Breast epithelium (tissue), 4 donors: ENCODE measurements at regions not wholly inside any gene's neighbourhood (a gene's known extent, or its start where the extent isn't known, plus 50 kb on each side); places are given as distances from the start of the nearest gene placed in this dataset.

ENCODE experiments used
- DNase-seq, 2 donors: peaks; one replicate each; pipeline ENCODE4 v3.0.0-alpha.2; 2019; ENCODE audit warnings: low spot score in 2 of 2
- H3K27ac ChIP-seq, 2 donors: fragments of 200-600 bp; sonication (generic) in 1 of 2; one replicate each; pipeline ENCODE4 v1.5.1; 2016 to 2019; ENCODE audit warnings: mild to moderate bottlenecking in 1 of 2
- H3K27me3 ChIP-seq, 2 donors: fragments of 200-600 bp; sonication (generic) in 1 of 2; one replicate each; pipeline versions ENCODE4 v1.5.1 to v1.6.0; 2017 to 2019; ENCODE audit warnings: control low read depth in 1 of 2, mild to moderate bottlenecking in 1 of 2
- H3K36me3 ChIP-seq: fragments of 200-600 bp; one replicate; pipeline ENCODE4 v1.5.1; 2019
- H3K4me1 ChIP-seq, 2 donors: fragments of 200-600 bp; sonication (generic); one replicate each; pipeline ENCODE4 v1.5.1; 2016 to 2019; ENCODE audit warnings: control low read depth in 1 of 2
- H3K4me3 ChIP-seq, 3 donors: fragments of 200-600 bp; sonication (generic); 1 replicate in 2 of 3; 2 replicates in 1 of 3; pipeline ENCODE4 v1.5.1; 2016 to 2019; ENCODE audit warnings: mild to moderate bottlenecking in 3 of 3, moderate library complexity in 2 of 3
- H3K9me3 ChIP-seq, 2 donors: fragments of 200-600 bp; sonication (generic) in 1 of 2; one replicate each; pipeline ENCODE4 v1.5.1; 2016 to 2019; ENCODE audit warnings: control low read depth in 1 of 2
- POLR2A ChIP-seq: fragments of 450-650 bp; IDR thresholded peaks from one replicate; pipeline ENCODE4 v1.6.1; 2016; ENCODE audit warnings: antibody characterized with exemption, mild to moderate bottlenecking, moderate library complexity
- POLR2AphosphoS5 ChIP-seq, 3 donors: sonication (generic); formaldehyde crosslinking; IDR thresholded peaks; one replicate each; pipeline ENCODE4 v1.6.1; 2017; ENCODE audit warnings: antibody characterized with exemption in 3 of 3
- intact Hi-C: fragments of 100-400 bp; cut with DNase I; formaldehyde crosslinking; loops from one replicate; pipeline ENCODE4 v1.15.1; 2023; ENCODE audit warnings: low total_unique reads
- TF ChIP-seq, protein P1 (sequence below), 3 donors: fragments of 450-650 bp; IDR thresholded peaks; one replicate each; pipeline ENCODE4 v1.5.1; 2016 to 2017; ENCODE audit warnings: antibody characterized with exemption in 3 of 3, mild to moderate bottlenecking in 3 of 3, moderate library complexity in 3 of 3

GRCh38 chr15:66933932-66934867 is 131.2 kb upstream of the SMAD3 start:
- H3K4me3 ChIP-seq = no peak overlapping the region
- no peaks in the 10 kb centered on the region for H3K36me3 ChIP-seq
- no peak for DNase-seq
- intact Hi-C loops = no loop called here
- no peaks in the 10 kb centered on the region for H3K9me3 ChIP-seq
- H3K27ac ChIP-seq = no peak overlapping the region
- H3K27me3 ChIP-seq = no peaks in the 10 kb centered on the region
- no peak for TF ChIP-seq POLR2A
- TF ChIP-seq, protein P1, sequence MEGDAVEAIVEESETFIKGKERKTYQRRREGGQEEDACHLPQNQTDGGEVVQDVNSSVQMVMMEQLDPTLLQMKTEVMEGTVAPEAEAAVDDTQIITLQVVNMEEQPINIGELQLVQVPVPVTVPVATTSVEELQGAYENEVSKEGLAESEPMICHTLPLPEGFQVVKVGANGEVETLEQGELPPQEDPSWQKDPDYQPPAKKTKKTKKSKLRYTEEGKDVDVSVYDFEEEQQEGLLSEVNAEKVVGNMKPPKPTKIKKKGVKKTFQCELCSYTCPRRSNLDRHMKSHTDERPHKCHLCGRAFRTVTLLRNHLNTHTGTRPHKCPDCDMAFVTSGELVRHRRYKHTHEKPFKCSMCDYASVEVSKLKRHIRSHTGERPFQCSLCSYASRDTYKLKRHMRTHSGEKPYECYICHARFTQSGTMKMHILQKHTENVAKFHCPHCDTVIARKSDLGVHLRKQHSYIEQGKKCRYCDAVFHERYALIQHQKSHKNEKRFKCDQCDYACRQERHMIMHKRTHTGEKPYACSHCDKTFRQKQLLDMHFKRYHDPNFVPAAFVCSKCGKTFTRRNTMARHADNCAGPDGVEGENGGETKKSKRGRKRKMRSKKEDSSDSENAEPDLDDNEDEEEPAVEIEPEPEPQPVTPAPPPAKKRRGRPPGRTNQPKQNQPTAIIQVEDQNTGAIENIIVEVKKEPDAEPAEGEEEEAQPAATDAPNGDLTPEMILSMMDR (IDR thresholded peaks at IDR 0.05) = no peak
- TF ChIP-seq POLR2AphosphoS5 (IDR thresholded peaks at IDR 0.05) = no peak
- peaks cover 0 to 9% of the 10 kb centered on the region in 2 donors for H3K4me1 ChIP-seq

DNA sequence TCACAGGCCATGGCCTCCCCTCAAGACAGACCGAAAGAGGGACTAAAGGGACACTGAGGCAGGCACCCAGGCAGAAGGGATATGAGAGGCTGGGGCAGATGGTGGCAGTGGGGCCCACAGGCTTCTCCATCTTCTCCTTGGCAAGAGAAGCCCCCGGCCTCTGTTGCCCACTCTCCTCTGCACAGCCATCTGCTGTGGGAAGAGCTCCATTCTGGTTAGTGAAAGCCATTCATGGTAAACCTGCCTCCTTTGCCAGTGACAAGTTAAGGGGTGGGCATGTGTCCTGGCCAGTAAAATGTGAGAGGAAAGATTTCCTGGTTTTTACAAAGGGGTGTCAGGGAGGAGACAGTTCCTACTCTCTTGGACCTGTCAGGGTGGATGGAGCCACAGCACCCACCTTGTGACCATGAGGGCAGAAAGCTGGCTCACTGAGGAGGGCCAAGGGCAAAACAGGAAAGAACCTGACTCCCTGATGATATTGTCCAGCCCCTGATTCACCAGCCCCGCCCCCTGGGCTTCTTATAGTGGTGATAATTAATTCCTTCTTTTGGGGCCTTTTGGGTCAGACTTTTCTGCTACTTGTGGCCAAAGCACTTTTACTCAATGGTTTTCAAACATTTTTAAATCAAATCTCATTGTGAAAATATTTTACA is 130.4 kb upstream of the SMAD3 start:
- H3K27ac ChIP-seq = no peak overlapping the region
- TF ChIP-seq POLR2AphosphoS5 (IDR thresholded peaks at IDR 0.05) = no peak
- no peak for TF ChIP-seq POLR2A
- TF ChIP-seq, protein P1 (IDR thresholded peaks at IDR 0.05) = no peak
- no peak overlapping the region for H3K4me3 ChIP-seq
- peaks cover 0 to 9% of the 10 kb centered on the region in 2 donors for H3K4me1 ChIP-seq
- no peaks in the 10 kb centered on the region for H3K27me3 ChIP-seq
- no peak for DNase-seq
- H3K9me3 ChIP-seq = no peaks in the 10 kb centered on the region
- intact Hi-C loops = no loop called here
- no peaks in the 10 kb centered on the region for H3K36me3 ChIP-seq

- Histone ChIP-seq H3K27me3 (no peaks in the 10 kb centered on the region), H3K36me3 (no peaks in the 10 kb centered on the region), H3K4me1 (peaks cover 0 to 9% of the 10 kb centered on the region in 2 donors), H3K9me3 (no peaks in the 10 kb centered on the region), H3K27ac (peak overlapping the region in 1 of 2 donors; percentile 82), H3K4me3 (peak overlapping the region in 2 of 3 donors; percentile 42 to 65)
- TF ChIP-seq, protein P1 (IDR thresholded peaks at IDR 0.05) = no peak
- TF ChIP-seq POLR2A = no peak
- no peak for TF ChIP-seq POLR2AphosphoS5 (IDR thresholded peaks at IDR 0.05)
- no peak for DNase-seq
- intact Hi-C loops = no loop called here
These were observed 129.7 kb upstream of the SMAD3 start for GRCh38 chr15:66935688-66936087.

DNA sequence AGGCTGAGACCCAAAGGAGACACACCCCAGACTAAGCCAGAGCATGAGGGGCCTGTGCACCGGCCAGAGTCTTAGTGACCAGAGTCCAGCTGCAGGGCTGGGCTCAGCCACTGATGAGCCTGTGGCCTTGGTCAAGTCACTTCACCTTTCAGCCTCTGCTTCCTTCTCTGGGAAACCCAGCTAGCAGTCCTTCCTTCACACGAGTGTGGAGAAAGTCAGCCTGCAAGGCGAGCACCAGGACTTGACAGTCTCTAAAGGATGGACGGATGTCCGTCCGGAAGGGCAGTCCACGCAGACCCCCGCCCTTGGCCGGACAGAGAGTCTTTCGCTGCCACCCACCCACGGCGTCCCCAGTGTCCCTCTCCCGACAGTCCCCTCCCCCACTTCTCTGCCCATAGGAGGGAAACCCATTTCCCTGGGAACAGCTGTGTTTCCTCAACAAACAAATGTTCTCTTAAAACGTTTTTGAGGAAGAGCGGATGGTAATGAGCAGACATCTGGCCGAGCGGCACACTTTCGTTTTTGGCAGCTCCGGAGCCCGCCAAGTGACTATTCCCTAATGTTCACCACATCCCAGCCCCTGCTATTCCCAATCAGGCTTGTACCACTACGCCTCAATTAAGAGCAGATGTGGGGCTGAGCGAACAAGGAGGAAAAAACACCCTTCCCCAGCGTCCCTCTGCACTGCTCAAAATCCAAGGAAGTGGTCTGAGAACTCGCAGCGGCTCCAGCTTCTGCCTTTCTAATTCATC is 129.1 kb upstream of the SMAD3 start:
- peaks cover 0 to 9% of the 10 kb centered on the region in 2 donors for H3K4me1 ChIP-seq
- no peak for DNase-seq
- H3K9me3 ChIP-seq = no peaks in the 10 kb centered on the region
- H3K36me3 ChIP-seq = no peaks in the 10 kb centered on the region
- TF ChIP-seq POLR2AphosphoS5 (IDR thresholded peaks at IDR 0.05) = no peak
- no peak for TF ChIP-seq POLR2A
- TF ChIP-seq, protein P1 (IDR thresholded peaks at IDR 0.05) = no peak
- H3K4me3 ChIP-seq = peak overlapping the region; percentile 42 to 65 (median 44)
- no peaks in the 10 kb centered on the region for H3K27me3 ChIP-seq
- H3K27ac ChIP-seq = peak overlapping the region; percentile 50 to 82
- intact Hi-C loops = no loop called here
